ENCODE measurements at regions not wholly inside any gene's neighbourhood (a gene's known extent, or its start where the extent isn't known, plus 50 kb on each side); places are given as distances from the start of the nearest gene placed in this dataset.

DNA sequence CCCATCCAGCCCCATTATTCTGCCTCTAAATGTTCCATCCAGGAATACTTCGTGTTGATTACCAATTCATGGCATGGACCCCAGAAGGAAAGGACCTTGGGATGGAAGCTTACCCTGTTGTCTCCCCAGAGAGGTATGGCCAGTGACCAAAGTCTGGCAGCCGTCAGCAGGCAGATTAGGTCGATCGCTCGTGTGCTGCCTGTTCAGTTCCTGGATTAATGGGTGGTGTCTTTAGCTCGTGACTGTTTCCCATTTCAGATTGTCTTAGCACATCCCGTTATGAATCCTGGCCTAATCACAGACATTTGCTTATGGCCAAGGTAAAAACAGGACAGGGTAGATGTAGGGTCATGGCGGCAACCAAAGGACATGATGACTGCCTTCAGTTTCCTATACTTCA, 122.9 kb upstream of the NTF3 start:
- H3K27me3 Mint-ChIP-seq (ENCODE audit: insufficient read depth, low read depth, poor library complexity): no peaks in the 10 kb centered on the region
- H3K36me3 ChIP-seq (ENCODE audit: insufficient read depth): no peaks in the 10 kb centered on the region
- no peaks in the 10 kb centered on the region for H3F3A ChIP-seq (replicated peaks; ENCODE audit: low read depth)
- H4K20me1 ChIP-seq (replicated peaks; ENCODE audit: insufficient read depth): peaks cover 2% of the 10 kb centered on the region; the same call in 1 of the 2 replicates
- H3K9me3 Mint-ChIP-seq: no peaks in the 10 kb centered on the region; the same call in 2 of the 3 replicates
- H3K4me2 ChIP-seq: no peak overlapping the region
- H3K4me1 Mint-ChIP-seq: no peaks in the 10 kb centered on the region
- no peak for ATAC-seq
- no peaks in the 10 kb centered on the region; the same call in 1 of the 2 replicates for H3K27me3 ChIP-seq (ENCODE audit: insufficient read depth)
- DNase-seq (ENCODE audit: low spot score): no peak
- H3K79me2 ChIP-seq (replicated peaks; ENCODE audit: insufficient read depth): no peaks in the 10 kb centered on the region
- H3K4me3 ChIP-seq: no peak overlapping the region
- H3K9me2 ChIP-seq (ENCODE audit: insufficient read depth): peaks cover 16% of the 10 kb centered on the region
- H3K27ac Mint-ChIP-seq: no peak overlapping the region
- no peak overlapping the region for H3K27ac ChIP-seq (ENCODE audit: low read depth)
- no peak overlapping the region for H3K4me3 Mint-ChIP-seq
- H3K4me1 ChIP-seq (ENCODE audit: insufficient read depth): no peaks in the 10 kb centered on the region
- TF ChIP-seq NANOG (IDR thresholded peaks at IDR 0.05; ENCODE audit: borderline replicate concordance): no peak
- TF ChIP-seq ZNF331 (CRISPR knock-in tag; IDR thresholded peaks at IDR 0.05; ENCODE audit: low read depth): no peak
- TF ChIP-seq CTCF (conservative IDR thresholded peaks at IDR 0.05; ENCODE audit: low read depth in 2 of 2): no peak
- TF ChIP-seq, protein P1, sequence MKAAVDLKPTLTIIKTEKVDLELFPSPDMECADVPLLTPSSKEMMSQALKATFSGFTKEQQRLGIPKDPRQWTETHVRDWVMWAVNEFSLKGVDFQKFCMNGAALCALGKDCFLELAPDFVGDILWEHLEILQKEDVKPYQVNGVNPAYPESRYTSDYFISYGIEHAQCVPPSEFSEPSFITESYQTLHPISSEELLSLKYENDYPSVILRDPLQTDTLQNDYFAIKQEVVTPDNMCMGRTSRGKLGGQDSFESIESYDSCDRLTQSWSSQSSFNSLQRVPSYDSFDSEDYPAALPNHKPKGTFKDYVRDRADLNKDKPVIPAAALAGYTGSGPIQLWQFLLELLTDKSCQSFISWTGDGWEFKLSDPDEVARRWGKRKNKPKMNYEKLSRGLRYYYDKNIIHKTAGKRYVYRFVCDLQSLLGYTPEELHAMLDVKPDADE (IDR thresholded peaks at IDR 0.05): no peak
- no peak for TF ChIP-seq EZH2 (IDR thresholded peaks at IDR 0.05; ENCODE audit: low read depth, unreplicated experiment)
- TF ChIP-seq ZNF114 (CRISPR knock-in tag; IDR thresholded peaks at IDR 0.05): no peak
- TF ChIP-seq STAT1 (IDR thresholded peaks at IDR 0.05; ENCODE audit: unreplicated experiment): no peak
- TF ChIP-seq CREB1 (CRISPR knock-in tag; IDR thresholded peaks at IDR 0.05; ENCODE audit: low read depth): no peak
- no peak for TF ChIP-seq REST (IDR thresholded peaks at IDR 0.05; ENCODE audit: unreplicated experiment)
- no peak for TF ChIP-seq POLR2AphosphoS5 (IDR thresholded peaks at IDR 0.05; ENCODE audit: low read depth)
- no peaks in the 10 kb centered on the region; the same call in 2 of the 3 replicates for H3K36me3 Mint-ChIP-seq (ENCODE audit: low read depth)
- H2AFZ ChIP-seq: no peak overlapping the region
